ENCODE measurements at regions not wholly inside any gene's neighbourhood (a gene's known extent, or its start where the extent isn't known, plus 50 kb on each side); places are given as distances from the start of the nearest gene placed in this dataset.

DNA sequence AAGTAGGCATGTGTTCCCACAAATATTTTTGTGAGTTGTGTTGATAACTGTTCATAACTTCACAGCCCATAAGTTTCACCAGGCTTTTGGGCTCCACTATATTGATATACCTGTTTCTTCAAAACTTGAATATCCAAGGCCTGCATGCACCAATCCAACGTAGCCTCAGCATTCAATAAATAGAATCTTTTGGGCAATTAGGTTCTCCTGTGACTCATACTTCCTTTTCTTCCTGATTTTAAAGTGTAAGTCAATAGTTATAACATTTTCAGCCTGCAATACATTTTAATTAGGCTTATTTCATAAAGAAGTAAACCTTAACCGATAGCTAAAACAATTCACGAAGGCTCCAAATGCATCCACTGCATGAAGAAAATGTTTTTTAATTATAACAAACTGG is 97.8 kb upstream of the SPRED1 start:
- TF ChIP-seq, protein P1, sequence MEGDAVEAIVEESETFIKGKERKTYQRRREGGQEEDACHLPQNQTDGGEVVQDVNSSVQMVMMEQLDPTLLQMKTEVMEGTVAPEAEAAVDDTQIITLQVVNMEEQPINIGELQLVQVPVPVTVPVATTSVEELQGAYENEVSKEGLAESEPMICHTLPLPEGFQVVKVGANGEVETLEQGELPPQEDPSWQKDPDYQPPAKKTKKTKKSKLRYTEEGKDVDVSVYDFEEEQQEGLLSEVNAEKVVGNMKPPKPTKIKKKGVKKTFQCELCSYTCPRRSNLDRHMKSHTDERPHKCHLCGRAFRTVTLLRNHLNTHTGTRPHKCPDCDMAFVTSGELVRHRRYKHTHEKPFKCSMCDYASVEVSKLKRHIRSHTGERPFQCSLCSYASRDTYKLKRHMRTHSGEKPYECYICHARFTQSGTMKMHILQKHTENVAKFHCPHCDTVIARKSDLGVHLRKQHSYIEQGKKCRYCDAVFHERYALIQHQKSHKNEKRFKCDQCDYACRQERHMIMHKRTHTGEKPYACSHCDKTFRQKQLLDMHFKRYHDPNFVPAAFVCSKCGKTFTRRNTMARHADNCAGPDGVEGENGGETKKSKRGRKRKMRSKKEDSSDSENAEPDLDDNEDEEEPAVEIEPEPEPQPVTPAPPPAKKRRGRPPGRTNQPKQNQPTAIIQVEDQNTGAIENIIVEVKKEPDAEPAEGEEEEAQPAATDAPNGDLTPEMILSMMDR (IDR thresholded peaks at IDR 0.05), result no peak
- Histone ChIP-seq H3K27ac (no peak overlapping the region), H3K4me3 (no peak overlapping the region)
- no peak for DNase-seq (ENCODE audit: low spot score)

DNA sequence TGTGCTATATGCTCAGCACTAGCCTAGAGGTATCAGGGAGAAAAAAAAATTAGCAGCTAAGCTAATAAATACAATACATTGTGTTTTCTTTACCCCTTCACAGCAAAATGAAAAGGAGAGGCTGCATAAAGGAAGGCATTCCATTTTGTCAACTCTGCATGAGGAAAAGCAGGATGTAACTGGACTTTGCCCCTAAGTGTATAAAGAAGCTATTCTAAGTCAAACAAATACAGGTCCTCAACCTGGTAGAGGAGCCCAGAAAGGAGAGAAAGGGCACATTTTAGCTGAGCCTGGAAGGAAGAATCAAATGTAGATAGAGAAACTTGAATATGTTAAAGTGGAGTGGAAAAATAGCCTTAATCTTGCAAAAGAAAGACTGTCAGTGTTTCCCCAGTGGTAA is 89.0 kb upstream of the SPRED1 start:
- TF ChIP-seq, protein P1 (IDR thresholded peaks at IDR 0.05), result no peak
- H3K27ac ChIP-seq, result no peak overlapping the region

DNA sequence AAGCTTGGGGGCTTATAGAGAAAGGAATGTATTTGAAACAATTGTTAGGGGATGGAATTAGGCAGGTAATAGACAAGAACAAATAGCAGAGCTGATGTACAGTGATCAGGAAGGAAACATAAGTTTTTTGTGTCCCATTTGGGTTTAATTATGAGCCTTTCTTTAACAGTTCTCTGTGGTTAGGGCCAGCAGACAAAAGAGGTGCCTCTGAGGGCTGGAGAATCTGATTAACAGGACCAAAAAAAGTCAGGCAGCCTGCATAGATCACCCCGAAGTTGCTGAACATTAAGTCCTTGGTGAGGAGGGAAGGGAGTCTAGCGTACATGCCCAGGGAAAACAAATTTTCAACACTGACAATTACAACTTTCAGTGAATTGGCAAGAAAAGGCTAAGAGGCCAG is 88.6 kb upstream of the SPRED1 start:
- TF ChIP-seq, protein P1 (IDR thresholded peaks at IDR 0.05), result no peak
- no peak overlapping the region for H3K4me3 ChIP-seq
- no peak for DNase-seq (ENCODE audit: low spot score)
- no peak overlapping the region for H3K27ac ChIP-seq

More for the DNA sequence above, 89.0 kb upstream of the SPRED1 start:
- no peak for DNase-seq (ENCODE audit: low spot score)
- no peak overlapping the region for H3K4me3 ChIP-seq

DNA sequence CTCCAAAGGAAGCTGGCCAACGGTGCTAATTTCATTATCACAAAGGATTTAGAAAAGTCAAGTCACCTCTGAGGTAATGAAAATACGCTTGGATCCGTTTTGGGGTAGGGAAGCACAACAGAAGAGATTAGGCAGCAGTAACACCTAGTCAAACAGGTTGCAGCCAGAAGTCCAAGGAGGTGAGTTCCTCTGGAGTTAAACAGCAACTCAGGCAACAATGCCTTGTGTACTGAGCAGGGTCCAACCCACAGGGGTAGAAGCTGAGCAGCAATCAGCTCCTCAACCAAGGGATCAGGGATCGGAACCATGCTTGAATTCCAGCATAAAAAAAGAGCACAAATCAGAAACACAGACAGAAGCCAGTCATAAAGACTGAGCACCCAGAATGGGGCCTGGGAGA is 88.1 kb upstream of the SPRED1 start:
- Histone ChIP-seq H3K4me3 (no peak overlapping the region), H3K27ac (no peak overlapping the region)
- no peak for DNase-seq (ENCODE audit: low spot score)
- TF ChIP-seq, protein P1 (IDR thresholded peaks at IDR 0.05), result no peak

DNA sequence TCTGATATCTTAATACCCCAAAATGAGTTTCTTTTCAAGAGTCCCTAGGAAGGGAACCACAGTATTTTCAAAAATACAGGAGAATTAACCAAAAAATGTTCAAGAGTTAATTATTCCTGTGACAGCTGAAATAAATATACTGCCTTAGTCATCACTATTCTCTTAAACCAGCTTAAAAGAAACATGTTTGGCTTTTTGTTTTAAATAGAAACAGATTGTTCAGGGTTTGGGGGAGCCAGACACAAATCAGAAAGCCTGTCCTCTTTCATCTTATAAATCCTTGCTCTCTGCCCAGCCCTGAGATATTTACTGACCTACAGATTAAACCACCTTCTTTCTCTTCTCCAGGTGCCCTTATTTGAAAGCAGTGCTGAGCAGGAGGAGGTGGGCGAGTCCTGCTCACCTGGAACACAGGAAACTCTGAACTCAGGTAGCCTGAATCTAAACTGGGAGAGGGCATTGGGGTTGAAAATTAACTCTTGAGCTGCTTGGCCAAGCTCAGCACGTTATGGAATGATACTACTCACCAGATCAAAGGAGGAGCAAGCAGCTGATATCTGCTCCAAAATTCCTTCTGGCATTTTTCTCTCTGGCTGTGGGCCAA is 84.1 kb upstream of the SPRED1 start:
- Histone ChIP-seq H3K27ac (no peak overlapping the region), H3K4me3 (no peak overlapping the region)
- TF ChIP-seq, protein P1 (IDR thresholded peaks at IDR 0.05), result no peak
- DNase-seq (ENCODE audit: low spot score), result no peak

DNA sequence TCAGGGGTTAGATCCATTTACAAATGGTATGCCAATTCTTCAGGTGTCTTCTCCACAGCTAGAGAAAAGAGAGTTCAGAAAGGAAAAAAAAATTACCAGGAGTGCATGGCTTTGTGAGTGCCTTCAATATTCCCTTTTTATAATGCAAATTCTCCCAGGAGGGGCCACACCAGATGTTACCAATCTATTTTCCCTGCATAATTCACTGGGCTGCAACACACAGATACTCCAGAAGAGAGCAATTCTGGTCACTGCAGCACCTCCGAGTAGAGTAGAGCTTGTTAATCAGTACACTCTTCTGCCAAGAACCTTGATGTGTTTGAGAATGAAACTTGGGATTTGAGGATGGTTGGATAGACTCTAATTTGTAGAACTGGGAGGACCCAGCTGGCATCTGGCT is 80.7 kb upstream of the SPRED1 start:
- TF ChIP-seq, protein P1 (IDR thresholded peaks at IDR 0.05), result no peak
- Histone ChIP-seq H3K27ac (no peak overlapping the region), H3K4me3 (no peak overlapping the region)
- DNase-seq (ENCODE audit: low spot score), result no peak

DNA sequence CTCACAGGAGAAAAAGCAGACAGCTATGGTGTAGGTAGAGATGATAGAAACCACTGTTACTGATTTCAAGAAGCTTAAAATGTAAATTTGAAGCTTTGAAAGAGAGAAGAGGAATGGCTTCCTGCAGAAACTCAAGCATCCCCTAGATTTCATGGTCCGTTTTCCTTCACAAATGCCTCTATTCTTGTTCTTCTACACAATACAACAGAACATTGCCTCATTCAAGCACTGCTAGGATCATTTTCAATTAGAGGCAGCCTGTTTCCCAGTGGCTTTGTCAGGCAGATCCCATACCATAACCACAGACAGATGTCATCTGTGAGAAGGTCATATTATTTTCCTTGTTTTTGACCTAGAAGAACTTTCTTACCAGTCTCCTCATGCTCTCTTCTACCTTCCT is 77.9 kb upstream of the SPRED1 start:
- TF ChIP-seq, protein P1 (IDR thresholded peaks at IDR 0.05), result no peak
- no peak for DNase-seq (ENCODE audit: low spot score)
- no peak overlapping the region for H3K27ac ChIP-seq

More for the DNA sequence above, 77.9 kb upstream of the SPRED1 start:
- no peak overlapping the region for H3K4me3 ChIP-seq

Data from coronary artery (tissue), 2 donors.